Adrenal gland (tissue), 9 donors: ENCODE measurements at regions not wholly inside any gene's neighbourhood (a gene's known extent, or its start where the extent isn't known, plus 50 kb on each side); places are given as distances from the start of the nearest gene placed in this dataset.

Experiments
- DNase-seq, 7 donors: peaks; one replicate each; pipeline ENCODE4 v3.0.0-alpha.2; 2019 to 2020
- H3K27ac ChIP-seq, 5 donors: fragments of 200-600 bp; sonication (generic) in 4 of 5; 1 replicate in 3 of 5; 2 replicates in 2 of 5; pipeline versions ENCODE4 v1.5.1 to v1.8.0; 2016 to 2020; ENCODE audit warnings: mild to moderate bottlenecking in 1 of 5
- H3K27me3 ChIP-seq: fragments of 200-600 bp; 2 replicates; pipeline ENCODE4 v1.8.0; 2021
- H3K36me3 ChIP-seq, 2 donors: fragments of 200-600 bp; replicated peaks in 1 of 2; 1 replicate in 1 of 2; 2 replicates in 1 of 2; pipeline versions ENCODE4 v1.5.1 to v1.8.0; 2018 to 2022
- H3K4me1 ChIP-seq, 2 donors: fragments of 200-600 bp; replicated peaks in 1 of 2; 1 replicate in 1 of 2; 2 replicates in 1 of 2; pipeline versions ENCODE4 v1.5.1 to v1.8.0; 2018 to 2021
- H3K4me3 ChIP-seq, 4 donors: fragments of 200-600 bp; sonication (generic) in 3 of 4; one replicate each; pipeline ENCODE4 v1.5.1; 2016 to 2018
- H3K9me3 ChIP-seq, 3 donors: fragments of 200-600 bp; sonication (generic) in 1 of 3; replicated peaks in 1 of 3; 1 replicate in 2 of 3; 2 replicates in 1 of 3; pipeline versions ENCODE4 v1.5.1 to v1.8.0; 2016 to 2021
- POLR2A ChIP-seq, 2 donors: fragments of 450-650 bp; IDR thresholded peaks; one replicate each; pipeline ENCODE4 v1.6.1; 2017; ENCODE audit warnings: antibody characterized with exemption in 2 of 2, mild to moderate bottlenecking in 2 of 2, moderate library complexity in 1 of 2
- WGBS, 4 donors: extraction: QIAGEN DNeasy Blood & Tissue Kit in 2 of 4; methylation state at CpG; one replicate each; pipeline versions ENCODE4 v1.1.5 to v1.1.7; 2013 to 2017; 5-methylcytosine and 5-hydroxymethylcytosine counted together
- intact Hi-C, 2 donors: fragments of 100-400 bp; cut with DNase I; formaldehyde crosslinking; loops; one replicate each; pipeline versions ENCODE4 v1.14.1 to v1.15.0; 2022 to 2023
- TF ChIP-seq, protein P1 (sequence below), 6 experiments: fragments of 450-650 bp in 4 of 6; fragments of 200-600 bp in 2 of 6; sonication (generic) in 1 of 6; IDR thresholded peaks; 1 replicate in 5 of 6; 2 replicates in 1 of 6; pipeline versions ENCODE4 v1.5.1 to v1.8.0; 2016 to 2021; ENCODE audit warnings: antibody characterized with exemption in 6 of 6, mild to moderate bottlenecking in 2 of 6, moderate library complexity in 1 of 6
- donor health status: healthy with polysubstance abuse.
- donor health status: Bipolar disorder and iron deficiency.
- donor health status: DM: yes; HTN: yes; CAD: no.
- donor health status: DM: no; HTN: no; CAD: no.
- donor health status: DM: no; HTN: no; CAD: no.

DNA sequence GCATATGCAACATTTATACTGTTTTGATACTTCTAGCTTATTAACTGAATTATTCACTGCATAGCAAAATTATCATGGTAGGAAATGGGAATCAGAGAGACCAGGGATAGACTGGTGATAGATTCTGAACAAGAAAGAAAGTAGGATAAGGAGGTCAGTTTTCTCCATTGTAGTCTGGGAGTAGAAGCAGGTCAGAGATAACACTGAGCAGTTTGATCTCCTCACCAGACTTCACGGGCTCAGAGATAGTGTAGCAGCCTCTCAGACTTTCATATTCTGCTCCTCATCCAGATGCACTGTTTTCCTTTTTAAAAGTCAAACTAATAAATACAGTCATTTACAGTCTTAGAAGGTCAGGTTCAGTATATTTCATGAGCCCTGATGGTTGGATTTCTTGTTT is 56.0 kb upstream of the MYO16 start:
- TF ChIP-seq, protein P1, sequence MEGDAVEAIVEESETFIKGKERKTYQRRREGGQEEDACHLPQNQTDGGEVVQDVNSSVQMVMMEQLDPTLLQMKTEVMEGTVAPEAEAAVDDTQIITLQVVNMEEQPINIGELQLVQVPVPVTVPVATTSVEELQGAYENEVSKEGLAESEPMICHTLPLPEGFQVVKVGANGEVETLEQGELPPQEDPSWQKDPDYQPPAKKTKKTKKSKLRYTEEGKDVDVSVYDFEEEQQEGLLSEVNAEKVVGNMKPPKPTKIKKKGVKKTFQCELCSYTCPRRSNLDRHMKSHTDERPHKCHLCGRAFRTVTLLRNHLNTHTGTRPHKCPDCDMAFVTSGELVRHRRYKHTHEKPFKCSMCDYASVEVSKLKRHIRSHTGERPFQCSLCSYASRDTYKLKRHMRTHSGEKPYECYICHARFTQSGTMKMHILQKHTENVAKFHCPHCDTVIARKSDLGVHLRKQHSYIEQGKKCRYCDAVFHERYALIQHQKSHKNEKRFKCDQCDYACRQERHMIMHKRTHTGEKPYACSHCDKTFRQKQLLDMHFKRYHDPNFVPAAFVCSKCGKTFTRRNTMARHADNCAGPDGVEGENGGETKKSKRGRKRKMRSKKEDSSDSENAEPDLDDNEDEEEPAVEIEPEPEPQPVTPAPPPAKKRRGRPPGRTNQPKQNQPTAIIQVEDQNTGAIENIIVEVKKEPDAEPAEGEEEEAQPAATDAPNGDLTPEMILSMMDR (IDR thresholded peaks at IDR 0.05): no peak
- no peak for TF ChIP-seq POLR2A (IDR thresholded peaks at IDR 0.05)
- no peaks in the 10 kb centered on the region for H3K36me3 ChIP-seq
- H3K4me3 ChIP-seq: no peak overlapping the region
- H3K27me3 ChIP-seq: no peaks in the 10 kb centered on the region
- 37 to 65% (median 46%) methylated on average over 1 of the region's 1 CpG for WGBS, 4 donors
- no peaks in the 10 kb centered on the region for H3K4me1 ChIP-seq
- no peak overlapping the region for H3K27ac ChIP-seq
- DNase-seq: no peak
- intact Hi-C loops: no loop called here
- H3K9me3 ChIP-seq: no peaks in the 10 kb centered on the region

DNA sequence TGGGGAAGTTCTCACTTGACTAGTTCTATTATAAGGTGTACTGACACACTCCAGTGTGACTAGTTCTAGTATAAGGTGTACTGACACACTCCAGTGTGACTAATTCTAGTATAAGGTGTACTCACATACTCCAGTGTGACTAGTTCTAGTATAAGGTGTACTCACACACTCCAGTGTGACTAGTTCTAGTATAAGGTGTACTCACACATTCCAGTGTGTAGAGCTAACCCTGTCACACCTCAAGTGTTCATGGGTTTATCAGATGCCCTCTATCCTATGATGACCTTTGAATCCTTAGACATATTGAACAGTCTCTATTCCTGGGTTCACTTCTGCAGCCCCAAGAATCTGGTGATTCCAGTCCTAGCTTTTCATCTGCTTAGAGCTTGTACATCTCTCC is 54.6 kb upstream of the MYO16 start:
- intact Hi-C loops: no loop called here
- TF ChIP-seq, protein P1 (IDR thresholded peaks at IDR 0.05): no peak
- no peak for TF ChIP-seq POLR2A (IDR thresholded peaks at IDR 0.05)
- Histone ChIP-seq H3K4me3 (no peak overlapping the region), H3K9me3 (no peaks in the 10 kb centered on the region), H3K36me3 (no peaks in the 10 kb centered on the region), H3K27me3 (no peaks in the 10 kb centered on the region), H3K27ac (no peak overlapping the region), H3K4me1 (no peaks in the 10 kb centered on the region)
- DNase-seq: no peak

DNA sequence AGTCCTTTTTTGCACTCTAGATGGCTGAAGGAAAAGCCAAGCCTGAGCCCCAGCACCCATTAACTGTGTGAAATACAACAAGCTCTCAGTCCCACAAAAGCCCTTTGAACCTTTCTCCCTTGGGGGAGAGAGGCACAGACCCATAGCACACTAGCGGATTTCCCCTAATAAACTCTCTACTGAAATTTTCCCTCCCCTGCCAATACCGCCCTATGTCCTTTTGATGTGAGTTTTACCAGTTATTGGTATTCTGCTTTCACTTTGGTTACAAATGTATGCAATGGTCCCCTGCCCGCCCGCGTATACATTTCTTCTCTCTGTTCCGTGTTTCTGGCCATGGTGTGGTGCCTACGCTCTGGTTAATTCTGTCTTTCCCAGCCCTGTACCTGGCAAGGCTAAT is 54.0 kb upstream of the MYO16 start:
- Histone ChIP-seq H3K27me3 (no peaks in the 10 kb centered on the region), H3K9me3 (no peaks in the 10 kb centered on the region), H3K36me3 (no peaks in the 10 kb centered on the region), H3K4me3 (no peak overlapping the region), H3K4me1 (no peaks in the 10 kb centered on the region), H3K27ac (no peak overlapping the region)
- no peak for TF ChIP-seq POLR2A (IDR thresholded peaks at IDR 0.05)
- TF ChIP-seq, protein P1 (IDR thresholded peaks at IDR 0.05): no peak
- intact Hi-C loops: no loop called here
- 86 to 91% (median 89%) methylated on average over 7 of the region's 7 CpGs for whole genome bisulfite sequencing, 4 donors
- no peak for DNase-seq
